GM23338 (cell line): ENCODE measurements at regions not wholly inside any gene's neighbourhood (a gene's known extent, or its start where the extent isn't known, plus 50 kb on each side); places are given as distances from the start of the nearest gene placed in this dataset.

Experiments
- ATAC-seq: fragments of 200-7000 bp; cut with Tn5 transposase; 3 replicates; pipeline ENCODE4 v1.9.1; 2020
- DNase-seq: peaks from one replicate; pipeline ENCODE4 v3.0.0-alpha.2; 2015; ENCODE audit warnings: low spot score
- H2AFZ ChIP-seq: fragments of 200-600 bp; sonication (generic); 2 replicates; pipeline ENCODE4 v1.8.0; 2016; ENCODE audit warnings: antibody characterized with exemption, mild to moderate bottlenecking, moderate library complexity
- H3F3A ChIP-seq: fragments of 200-600 bp; sonication (generic); replicated peaks from 2 replicates; pipeline ENCODE4 v1.8.0; 2017; ENCODE audit warnings: antibody characterized with exemption, mixed run types, low read depth
- H3K27ac ChIP-seq: fragments of 200-600 bp; sonication (generic); 2 replicates; pipeline ENCODE4 v1.6.1; 2016; ENCODE audit warnings: low read depth
- H3K27me3 ChIP-seq: fragments of 200-600 bp; sonication (generic); 2 replicates; pipeline ENCODE4 v1.8.0; 2016; ENCODE audit warnings: mild to moderate bottlenecking, mixed run types, moderate library complexity; ENCODE audit not compliant: insufficient read depth
- H3K36me3 ChIP-seq: fragments of 200-600 bp; sonication (generic); 2 replicates; pipeline ENCODE4 v1.8.0; 2016; ENCODE audit warnings: mild to moderate bottlenecking; ENCODE audit not compliant: insufficient read depth
- H3K4me1 ChIP-seq: fragments of 200-600 bp; sonication (generic); 2 replicates; pipeline ENCODE4 v1.8.0; 2016; ENCODE audit warnings: mild to moderate bottlenecking, moderate library complexity; ENCODE audit not compliant: insufficient read depth
- H3K4me2 ChIP-seq: fragments of 200-600 bp; sonication (generic); 2 replicates; pipeline ENCODE4 v1.7.1; 2017; ENCODE audit warnings: mixed run types
- H3K4me3 ChIP-seq: fragments of 200-600 bp; sonication (generic); 2 replicates; pipeline ENCODE4 v1.6.1; 2016; ENCODE audit warnings: mixed run types
- H3K79me2 ChIP-seq: fragments of 200-600 bp; sonication (generic); replicated peaks from 2 replicates; pipeline ENCODE4 v1.8.0; 2017; ENCODE audit warnings: mild to moderate bottlenecking; ENCODE audit not compliant: insufficient read depth
- H3K9me2 ChIP-seq: fragments of 200-600 bp; sonication (generic); 2 replicates; pipeline ENCODE4 v1.8.0; 2017; ENCODE audit not compliant: insufficient read depth
- H4K20me1 ChIP-seq: fragments of 200-600 bp; sonication (generic); replicated peaks from 2 replicates; pipeline ENCODE4 v1.8.0; 2017; ENCODE audit warnings: mild to moderate bottlenecking; ENCODE audit not compliant: insufficient read depth
- H3K27ac Mint-ChIP-seq: 2 replicates; pipeline ENCODE4 v1.8.0; 2020; ENCODE audit warnings: inconsistent platforms, mild to moderate bottlenecking, moderate library complexity, mixed read lengths
- H3K27me3 Mint-ChIP-seq: 3 replicates; pipeline ENCODE4 v1.8.0; 2022; ENCODE audit warnings: low read depth, mild to moderate bottlenecking, moderate library complexity, mixed read lengths, inconsistent platforms; ENCODE audit not compliant: insufficient read depth, poor library complexity
- H3K36me3 Mint-ChIP-seq: 3 replicates; pipeline ENCODE4 v1.8.0; 2021; ENCODE audit warnings: low read depth, mild to moderate bottlenecking, inconsistent platforms, moderate library complexity, mixed read lengths
- H3K4me1 Mint-ChIP-seq: 3 replicates; pipeline ENCODE4 v1.8.0; 2020; ENCODE audit warnings: mild to moderate bottlenecking, inconsistent platforms, mixed read lengths
- H3K4me3 Mint-ChIP-seq: 3 replicates; pipeline ENCODE4 v1.8.0; 2021; ENCODE audit warnings: moderate library complexity, mild to moderate bottlenecking, inconsistent platforms, mixed read lengths
- H3K9me3 Mint-ChIP-seq: 3 replicates; pipeline ENCODE4 v1.8.0; 2020; ENCODE audit warnings: moderate library complexity, mild to moderate bottlenecking, inconsistent platforms, mixed read lengths
- CTCF ChIP-seq, 2 experiments: fragments of 200-600 bp in 1 of 2; sonication (generic) in 1 of 2; conservative IDR thresholded peaks; 2 replicates each; pipeline versions ENCODE4 v1.5.1 to v1.6.1; 2016 to 2017; ENCODE audit warnings: antibody characterized with exemption in 2 of 2, low read depth in 2 of 2, mild to moderate bottlenecking in 2 of 2, moderate library complexity in 1 of 2
- ZNF462 ChIP-seq: fragments of 250-450 bp; sonication (Bioruptor Pico); IDR thresholded peaks from 2 replicates; pipeline ENCODE4 v1.5.0; 2020; ENCODE audit warnings: mild to moderate bottlenecking, moderate library complexity

GRCh38 chr5:38692781-38693527 is 136.5 kb upstream of the LIFR start:
- no peak overlapping the region for H3K27ac Mint-ChIP-seq
- no peaks in the 10 kb centered on the region for H3K36me3 Mint-ChIP-seq
- peaks cover 11% of the 10 kb centered on the region; the same call in 1 of the 2 replicates for H3K4me1 ChIP-seq
- H3K79me2 ChIP-seq, result no peaks in the 10 kb centered on the region
- no peaks in the 10 kb centered on the region for H3K36me3 ChIP-seq
- H3K27me3 ChIP-seq, result no peaks in the 10 kb centered on the region
- no peaks in the 10 kb centered on the region for H3K27me3 Mint-ChIP-seq
- no peaks in the 10 kb centered on the region; the same call in 1 of the 3 replicates for H3K9me3 Mint-ChIP-seq
- no peak overlapping the region for H3K4me2 ChIP-seq
- no peaks in the 10 kb centered on the region for H4K20me1 ChIP-seq
- H3K4me3 ChIP-seq, result no peak overlapping the region
- H3K27ac ChIP-seq, result no peak overlapping the region
- ATAC-seq (no peak), DNase-seq (no peak)
- peak overlapping the region; percentile 70; the same call in 1 of the 2 replicates for H2AFZ ChIP-seq
- TF ChIP-seq ZNF462 (CRISPR knock-in tag), result no peak
- no peak overlapping the region for H3K4me3 Mint-ChIP-seq
- peaks cover 10% of the 10 kb centered on the region for H3K4me1 Mint-ChIP-seq
- no peaks in the 10 kb centered on the region for H3F3A ChIP-seq
- H3K9me2 ChIP-seq, result peaks cover 22% of the 10 kb centered on the region

DNA sequence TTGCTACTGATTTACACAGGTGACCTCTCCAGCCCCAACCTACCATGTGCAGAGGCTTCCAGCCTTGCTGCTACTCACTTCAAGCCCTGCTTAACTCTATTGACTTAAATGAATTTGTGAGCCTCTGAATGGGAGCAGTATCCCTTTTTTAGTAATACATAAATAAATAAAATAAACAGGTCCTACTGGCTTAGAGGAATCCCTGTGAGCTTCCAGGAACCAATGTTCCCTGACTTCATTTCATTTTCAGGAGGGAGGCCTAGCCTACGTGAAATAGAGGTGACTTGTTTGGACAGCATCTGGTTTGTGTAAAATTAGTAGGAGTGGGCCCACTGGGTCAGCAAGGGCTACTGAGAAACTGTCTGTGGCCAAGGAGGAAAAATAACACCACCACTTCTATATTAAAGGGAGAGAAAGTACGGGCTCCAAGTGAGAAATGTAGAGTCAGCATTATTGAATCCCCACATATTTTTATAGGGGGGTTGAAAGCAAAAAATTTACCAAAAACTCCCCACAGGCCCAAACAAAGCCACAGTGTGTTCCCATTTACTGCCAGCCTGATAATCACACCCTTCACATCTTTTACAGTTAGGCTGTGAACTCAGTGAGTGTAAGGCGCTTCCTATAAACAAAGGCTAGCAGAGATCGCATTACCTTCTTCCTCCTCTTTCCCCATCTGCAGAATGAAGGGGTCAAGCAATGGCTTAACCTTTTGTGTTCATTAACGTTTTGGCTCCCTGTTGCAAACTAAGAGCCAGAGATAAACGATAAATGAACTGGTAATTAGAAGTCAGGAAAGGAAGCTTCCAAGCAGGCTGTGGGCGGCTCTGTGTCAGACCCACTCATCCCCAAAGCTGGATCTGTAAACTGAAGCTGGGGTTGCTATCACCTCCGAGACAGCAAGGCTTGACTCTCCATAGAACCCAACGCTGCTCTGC is 138.8 kb upstream of the LIFR start:
- Histone ChIP-seq H3K79me2 (no peaks in the 10 kb centered on the region), H2AFZ (peak overlapping the region; percentile 75; the same call in 1 of the 2 replicates), H3K4me1 (peaks cover 11% of the 10 kb centered on the region; the same call in 1 of the 2 replicates), H3K27me3 (no peaks in the 10 kb centered on the region), H3F3A (no peaks in the 10 kb centered on the region), H3K36me3 (no peaks in the 10 kb centered on the region), H3K4me3 (no peak overlapping the region), H3K27ac (no peak overlapping the region), H3K9me2 (peaks cover 24% of the 10 kb centered on the region), H3K4me2 (no peak overlapping the region), H4K20me1 (no peaks in the 10 kb centered on the region)
- Mint-ChIP-seq H3K27ac (no peak overlapping the region), H3K9me3 (peaks cover 6% of the 10 kb centered on the region), H3K4me3 (no peak overlapping the region), H3K4me1 (peaks cover 10% of the 10 kb centered on the region), H3K27me3 (no peaks in the 10 kb centered on the region), H3K36me3 (no peaks in the 10 kb centered on the region)
- no peak for DNase-seq
- no peak for ATAC-seq
- no peak for TF ChIP-seq CTCF (conservative IDR thresholded peaks at IDR 0.05; ENCODE audit: low read depth in 2 of 2)
